Vagina (tissue), 2 donors: ENCODE measurements at regions not wholly inside any gene's neighbourhood (a gene's known extent, or its start where the extent isn't known, plus 50 kb on each side); places are given as distances from the start of the nearest gene placed in this dataset.

ENCODE experiments used
- POLR2A ChIP-seq, 2 donors: fragments of 450-650 bp; IDR thresholded peaks; one replicate each; pipeline ENCODE4 v1.6.1; 2017; ENCODE audit warnings: antibody characterized with exemption in 2 of 2, mild to moderate bottlenecking in 2 of 2, moderate library complexity in 2 of 2
- TF ChIP-seq, protein P1 (sequence below), 3 experiments: fragments of 450-650 bp in 2 of 3; fragments of 200-600 bp in 1 of 3; sonication (generic) in 1 of 3; IDR thresholded peaks; one replicate each; pipeline ENCODE4 v1.5.1; 2017 to 2019; ENCODE audit warnings: antibody characterized with exemption in 3 of 3, mild to moderate bottlenecking in 2 of 3, moderate library complexity in 2 of 3

DNA sequence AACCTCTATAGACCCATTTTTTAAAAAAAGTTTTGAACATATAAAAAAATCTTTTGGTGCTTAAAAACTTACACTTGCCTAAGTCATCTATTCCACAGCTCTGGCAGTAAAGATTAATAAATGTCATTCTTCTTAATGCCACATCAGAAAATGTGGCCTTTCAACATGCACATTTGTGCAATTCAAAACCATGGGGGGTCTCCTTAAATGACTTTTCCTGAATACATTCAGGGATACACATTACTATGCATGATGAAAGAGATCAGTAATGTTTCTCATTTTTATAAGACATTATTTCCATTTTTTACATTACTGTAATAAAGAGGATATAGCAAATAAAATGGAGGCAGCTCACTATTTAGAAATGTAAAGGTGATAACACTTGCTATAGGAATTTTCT lies 142.3 kb downstream of the RBM43 start:
- TF ChIP-seq, protein P1, sequence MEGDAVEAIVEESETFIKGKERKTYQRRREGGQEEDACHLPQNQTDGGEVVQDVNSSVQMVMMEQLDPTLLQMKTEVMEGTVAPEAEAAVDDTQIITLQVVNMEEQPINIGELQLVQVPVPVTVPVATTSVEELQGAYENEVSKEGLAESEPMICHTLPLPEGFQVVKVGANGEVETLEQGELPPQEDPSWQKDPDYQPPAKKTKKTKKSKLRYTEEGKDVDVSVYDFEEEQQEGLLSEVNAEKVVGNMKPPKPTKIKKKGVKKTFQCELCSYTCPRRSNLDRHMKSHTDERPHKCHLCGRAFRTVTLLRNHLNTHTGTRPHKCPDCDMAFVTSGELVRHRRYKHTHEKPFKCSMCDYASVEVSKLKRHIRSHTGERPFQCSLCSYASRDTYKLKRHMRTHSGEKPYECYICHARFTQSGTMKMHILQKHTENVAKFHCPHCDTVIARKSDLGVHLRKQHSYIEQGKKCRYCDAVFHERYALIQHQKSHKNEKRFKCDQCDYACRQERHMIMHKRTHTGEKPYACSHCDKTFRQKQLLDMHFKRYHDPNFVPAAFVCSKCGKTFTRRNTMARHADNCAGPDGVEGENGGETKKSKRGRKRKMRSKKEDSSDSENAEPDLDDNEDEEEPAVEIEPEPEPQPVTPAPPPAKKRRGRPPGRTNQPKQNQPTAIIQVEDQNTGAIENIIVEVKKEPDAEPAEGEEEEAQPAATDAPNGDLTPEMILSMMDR (IDR thresholded peaks at IDR 0.05), result no peak
- TF ChIP-seq POLR2A (IDR thresholded peaks at IDR 0.05), result no peak
